Parathyroid adenoma (tissue), 2 donors: ENCODE measurements at regions not wholly inside any gene's neighbourhood (a gene's known extent, or its start where the extent isn't known, plus 50 kb on each side); places are given as distances from the start of the nearest gene placed in this dataset.

Experiments
- H2AFZ ChIP-seq: fragments of 300-600 bp; sonication (generic); one replicate; pipeline ENCODE4 v1.7.0; 2017; ENCODE audit warnings: antibody characterized with exemption, mild to moderate bottlenecking
- H3K27ac ChIP-seq: fragments of 300-600 bp; sonication (generic); one replicate; pipeline ENCODE4 v1.7.0; 2017
- H3K27me3 ChIP-seq: fragments of 300-600 bp; sonication (generic); one replicate; pipeline ENCODE4 v1.7.0; 2017; ENCODE audit warnings: low read length; ENCODE audit not compliant: control insufficient read depth, insufficient read depth
- H3K36me3 ChIP-seq: fragments of 300-600 bp; sonication (generic); one replicate; pipeline ENCODE4 v1.7.0; 2017; ENCODE audit warnings: low read length; ENCODE audit not compliant: control insufficient read depth, insufficient read depth
- H3K4me1 ChIP-seq: fragments of 300-600 bp; sonication (generic); one replicate; pipeline ENCODE4 v1.7.0; 2017; ENCODE audit warnings: control low read depth
- H3K4me2 ChIP-seq: fragments of 300-600 bp; sonication (generic); one replicate; pipeline ENCODE4 v1.7.0; 2017; ENCODE audit warnings: low read length
- H3K4me3 ChIP-seq: fragments of 300-600 bp; sonication (generic); one replicate; pipeline ENCODE4 v1.7.0; 2017; ENCODE audit warnings: low read depth, low read length
- H3K79me2 ChIP-seq: fragments of 300-600 bp; sonication (generic); one replicate; pipeline ENCODE4 v1.7.0; 2017; ENCODE audit warnings: control low read depth
- H3K9ac ChIP-seq: fragments of 300-600 bp; sonication (generic); one replicate; pipeline ENCODE4 v1.7.0; 2017; ENCODE audit warnings: mild to moderate bottlenecking
- H3K9me3 ChIP-seq: fragments of 300-600 bp; sonication (generic); one replicate; pipeline ENCODE4 v1.7.0; 2017; ENCODE audit warnings: low read length; ENCODE audit not compliant: control insufficient read depth
- TF ChIP-seq, protein P1 (sequence below): fragments of 300-600 bp; sonication (generic); IDR thresholded peaks from one replicate; pipeline ENCODE4 v1.7.0; 2017; ENCODE audit warnings: antibody characterized with exemption, mild to moderate bottlenecking
- donor health status: primary hyperparathyroidism.

DNA sequence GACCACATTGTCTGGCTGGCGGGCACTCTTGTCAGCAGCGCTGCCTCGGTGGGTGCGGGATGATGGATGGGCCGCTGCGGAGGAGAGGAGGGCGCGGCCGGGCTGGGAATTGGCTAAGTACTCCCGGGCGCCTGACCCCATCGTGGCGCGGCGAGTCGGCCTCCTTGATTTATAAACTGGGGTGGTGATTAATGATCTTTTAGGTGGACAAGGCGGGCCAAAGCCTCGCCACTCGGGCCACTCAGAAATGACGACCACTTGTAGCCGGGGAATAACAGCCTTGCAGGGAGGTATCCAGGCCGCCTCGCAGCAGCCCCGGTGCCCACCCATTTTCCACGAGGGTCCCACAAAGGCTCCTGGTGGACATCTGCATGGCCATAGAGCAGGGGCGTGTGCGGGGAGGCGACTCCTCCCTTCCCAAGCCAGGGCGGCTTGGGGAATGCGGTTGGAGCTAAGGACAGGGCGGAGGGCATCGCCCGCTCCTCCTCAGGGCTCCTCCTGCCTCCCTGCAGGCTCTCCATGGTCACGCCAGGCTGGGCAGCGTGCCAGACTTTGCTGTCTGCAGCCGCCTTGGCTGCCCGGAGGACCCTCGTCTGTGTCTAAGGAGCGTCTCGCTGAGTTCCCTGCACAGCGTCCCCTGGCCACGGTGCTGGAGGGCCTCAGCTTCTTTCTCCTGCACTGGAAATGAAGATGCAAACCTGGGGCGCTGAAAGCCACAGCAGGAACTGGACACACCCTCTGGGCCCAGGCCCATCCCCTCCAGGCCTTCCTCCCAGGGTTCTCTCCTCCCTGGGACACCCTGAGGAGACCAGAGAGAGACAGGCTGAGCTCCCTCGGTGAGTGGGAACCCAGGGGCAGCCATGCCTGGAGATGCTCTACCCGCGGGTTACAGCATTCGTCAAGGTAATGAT is 287.4 kb upstream of the IRX4 start:
- Histone ChIP-seq H3K9ac (no peak overlapping the region), H3K4me2 (no peak overlapping the region), H3K27me3 (no peaks in the 10 kb centered on the region), H3K36me3 (no peaks in the 10 kb centered on the region), H3K4me3 (no peak overlapping the region), H2AFZ (no peak overlapping the region), H3K27ac (no peak overlapping the region), H3K4me1 (no peaks in the 10 kb centered on the region), H3K79me2 (no peaks in the 10 kb centered on the region), H3K9me3 (no peaks in the 10 kb centered on the region)
- TF ChIP-seq, protein P1, sequence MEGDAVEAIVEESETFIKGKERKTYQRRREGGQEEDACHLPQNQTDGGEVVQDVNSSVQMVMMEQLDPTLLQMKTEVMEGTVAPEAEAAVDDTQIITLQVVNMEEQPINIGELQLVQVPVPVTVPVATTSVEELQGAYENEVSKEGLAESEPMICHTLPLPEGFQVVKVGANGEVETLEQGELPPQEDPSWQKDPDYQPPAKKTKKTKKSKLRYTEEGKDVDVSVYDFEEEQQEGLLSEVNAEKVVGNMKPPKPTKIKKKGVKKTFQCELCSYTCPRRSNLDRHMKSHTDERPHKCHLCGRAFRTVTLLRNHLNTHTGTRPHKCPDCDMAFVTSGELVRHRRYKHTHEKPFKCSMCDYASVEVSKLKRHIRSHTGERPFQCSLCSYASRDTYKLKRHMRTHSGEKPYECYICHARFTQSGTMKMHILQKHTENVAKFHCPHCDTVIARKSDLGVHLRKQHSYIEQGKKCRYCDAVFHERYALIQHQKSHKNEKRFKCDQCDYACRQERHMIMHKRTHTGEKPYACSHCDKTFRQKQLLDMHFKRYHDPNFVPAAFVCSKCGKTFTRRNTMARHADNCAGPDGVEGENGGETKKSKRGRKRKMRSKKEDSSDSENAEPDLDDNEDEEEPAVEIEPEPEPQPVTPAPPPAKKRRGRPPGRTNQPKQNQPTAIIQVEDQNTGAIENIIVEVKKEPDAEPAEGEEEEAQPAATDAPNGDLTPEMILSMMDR, result no peak

DNA sequence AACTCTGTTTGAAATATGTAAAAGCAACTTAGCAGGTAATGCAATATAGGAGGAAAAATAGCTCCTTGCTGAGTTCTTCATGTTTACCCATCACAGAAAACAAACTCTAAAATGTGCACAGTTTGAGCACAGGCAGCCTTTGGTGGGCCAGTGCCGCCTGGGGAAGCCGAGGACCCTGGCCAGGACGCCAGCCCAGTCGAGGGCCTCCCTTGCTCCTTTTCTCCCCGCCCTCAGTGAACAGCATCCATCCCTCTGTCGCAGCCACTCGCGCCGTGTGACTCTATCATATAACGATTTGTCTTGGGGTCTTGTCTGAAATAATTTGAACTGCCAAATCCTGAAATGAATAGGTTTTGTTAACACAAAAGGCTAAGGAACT is 286.7 kb upstream of the IRX4 start:
- no peak overlapping the region for H2AFZ ChIP-seq
- no peaks in the 10 kb centered on the region for H3K4me1 ChIP-seq
- no peaks in the 10 kb centered on the region for H3K27me3 ChIP-seq
- no peaks in the 10 kb centered on the region for H3K79me2 ChIP-seq
- H3K27ac ChIP-seq, result no peak overlapping the region
- H3K9me3 ChIP-seq, result no peaks in the 10 kb centered on the region
- TF ChIP-seq, protein P1, result no peak
- no peak overlapping the region for H3K9ac ChIP-seq
- H3K4me3 ChIP-seq, result no peak overlapping the region
- no peaks in the 10 kb centered on the region for H3K36me3 ChIP-seq
- H3K4me2 ChIP-seq, result no peak overlapping the region

DNA sequence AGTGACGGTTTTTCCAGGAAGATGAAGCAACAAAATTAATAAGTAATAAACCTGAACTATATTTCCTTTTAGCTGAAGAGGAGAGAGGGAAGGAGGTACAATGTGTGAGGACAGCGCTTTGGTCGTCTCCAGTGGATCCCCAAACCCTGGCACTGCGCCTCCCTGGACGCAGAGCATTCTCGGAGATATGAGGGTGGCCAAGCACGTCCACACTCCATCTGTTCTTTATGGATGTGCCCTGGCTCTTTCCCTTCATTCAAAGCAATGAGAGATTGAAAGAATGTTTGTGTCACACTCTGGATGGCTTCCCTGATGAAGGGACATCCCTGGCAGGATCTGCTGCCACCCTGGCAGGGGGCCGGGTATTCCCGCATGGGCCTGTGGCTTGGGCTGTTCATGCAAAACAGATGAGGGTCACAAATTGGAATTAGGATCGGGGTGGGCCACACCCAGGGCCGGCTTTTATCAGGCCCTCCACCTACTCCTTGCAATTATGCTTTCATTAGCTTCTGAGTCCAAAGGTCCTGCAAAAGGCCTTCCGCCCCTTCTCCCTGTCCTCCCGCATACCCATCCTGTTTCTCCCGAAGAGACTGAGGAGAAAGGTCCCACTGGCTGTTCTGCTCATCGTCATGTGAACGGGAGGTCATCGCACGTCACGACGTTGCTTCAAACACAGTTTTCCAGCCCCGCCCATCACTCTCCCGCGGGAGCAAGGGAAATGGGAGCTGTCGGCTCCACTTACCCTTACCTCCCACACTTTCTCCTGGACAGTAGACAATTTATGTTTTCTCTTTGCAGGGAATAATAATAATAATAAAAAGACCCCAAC is 286.1 kb upstream of the IRX4 start:
- Histone ChIP-seq H3K9me3 (no peaks in the 10 kb centered on the region), H2AFZ (no peak overlapping the region), H3K4me3 (no peak overlapping the region), H3K27ac (no peak overlapping the region), H3K4me2 (no peak overlapping the region), H3K27me3 (no peaks in the 10 kb centered on the region), H3K36me3 (no peaks in the 10 kb centered on the region), H3K4me1 (no peaks in the 10 kb centered on the region), H3K79me2 (no peaks in the 10 kb centered on the region), H3K9ac (no peak overlapping the region)
- TF ChIP-seq, protein P1, result no peak

DNA sequence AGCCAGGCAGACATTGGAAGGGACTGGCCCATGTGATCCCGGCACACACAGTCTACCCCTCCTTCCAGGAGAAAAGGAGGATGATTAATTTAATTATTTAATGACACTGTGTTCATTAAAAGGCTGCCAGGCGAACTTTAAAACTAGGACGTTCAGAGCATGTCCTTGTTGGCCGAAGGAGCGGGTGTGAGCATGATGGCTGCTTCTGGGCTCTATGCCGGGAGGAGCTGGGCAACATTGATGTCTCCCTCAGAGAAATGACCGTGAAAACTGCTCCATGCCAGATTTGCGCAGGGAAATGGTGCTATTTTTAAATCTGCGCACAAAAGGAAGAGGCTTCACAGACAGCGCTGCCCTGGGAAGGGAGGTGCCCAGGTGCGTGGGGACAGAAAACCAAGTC is 284.9 kb upstream of the IRX4 start:
- H3K9ac ChIP-seq, result no peak overlapping the region
- TF ChIP-seq, protein P1, result no peak

More for the DNA sequence above, 284.9 kb upstream of the IRX4 start:
- Histone ChIP-seq H3K27ac (no peak overlapping the region), H3K4me1 (no peaks in the 10 kb centered on the region), H3K27me3 (no peaks in the 10 kb centered on the region), H3K4me2 (no peak overlapping the region), H3K9me3 (no peaks in the 10 kb centered on the region), H3K79me2 (no peaks in the 10 kb centered on the region), H3K4me3 (no peak overlapping the region), H2AFZ (no peak overlapping the region), H3K36me3 (no peaks in the 10 kb centered on the region)
